CD4-positive, alpha-beta T cell (primary cell): ENCODE measurements at regions not wholly inside any gene's neighbourhood (a gene's known extent, or its start where the extent isn't known, plus 50 kb on each side); places are given as distances from the start of the nearest gene placed in this dataset.

Experiments
- ATAC-seq: fragments of 200-7000 bp; cut with Tn5 transposase; one replicate; pipeline ENCODE4 v1.10.0; 2022; ENCODE audit warnings: mild to moderate bottlenecking; ENCODE audit not compliant: poor library complexity
- CTCF ChIA-PET: fragments of 350-600 bp; sonication (Branson Sonifier 250); formaldehyde crosslinking; loops from one replicate; lab custom pipeline; 2021; ENCODE audit warnings: antibody characterized with exemption, inconsistent platforms; lab: Charles Lee
- POLR2A ChIA-PET: fragments of 350-600 bp; sonication (Branson Sonifier 250); formaldehyde crosslinking; loops from one replicate; lab custom pipeline; 2021; ENCODE audit warnings: antibody characterized with exemption, inconsistent platforms; lab: Charles Lee
- DNase-seq, 14 experiments: peaks; one replicate each; pipeline ENCODE4 v3.0.0-alpha.2; 2013 to 2020; ENCODE audit warnings: mixed read lengths in 2 of 14
- H3K27ac ChIP-seq, 2 donors: one replicate each; pipeline versions ENCODE4 v1.5.1 to v1.7.0; 2013; ENCODE audit warnings: low read length in 2 of 2, low read depth in 1 of 2, mild to moderate bottlenecking in 1 of 2
- H3K27me3 ChIP-seq, 2 experiments: 1 replicate in 1 of 2; 2 replicates in 1 of 2; pipeline versions ENCODE4 v1.6.1 to v1.7.0; 2013; ENCODE audit warnings: low read length in 2 of 2, control low read depth in 1 of 2, mild to moderate bottlenecking in 1 of 2, moderate library complexity in 1 of 2; ENCODE audit not compliant: insufficient read depth in 2 of 2, control insufficient read depth in 1 of 2
- H3K36me3 ChIP-seq: one replicate; pipeline ENCODE4 v1.6.1; 2013; ENCODE audit warnings: low read length, control low read depth; ENCODE audit not compliant: insufficient read depth
- H3K4me1 ChIP-seq: one replicate; pipeline ENCODE4 v1.6.1; 2013; ENCODE audit warnings: low read length, control low read depth; ENCODE audit not compliant: insufficient read depth
- H3K4me3 ChIP-seq: one replicate; pipeline ENCODE4 v1.5.1; 2013; ENCODE audit warnings: mild to moderate bottlenecking, low read length, moderate library complexity
- H3K9me3 ChIP-seq, 2 experiments: 1 replicate in 1 of 2; 2 replicates in 1 of 2; pipeline versions ENCODE4 v1.6.1 to v1.7.0; 2013; ENCODE audit warnings: low read length in 2 of 2, mild to moderate bottlenecking in 2 of 2, control low read depth in 1 of 2, moderate library complexity in 1 of 2; ENCODE audit not compliant: control insufficient read depth in 1 of 2, insufficient read depth in 1 of 2
- H3K27ac Mint-ChIP-seq: one replicate; pipeline ENCODE4 v1.8.0; 2020; ENCODE audit warnings: mixed read lengths
- H3K27me3 Mint-ChIP-seq: one replicate; pipeline ENCODE4 v1.8.0; 2021; ENCODE audit warnings: mixed read lengths
- H3K36me3 Mint-ChIP-seq: one replicate; pipeline ENCODE4 v1.8.0; 2021; ENCODE audit warnings: low read depth, mixed read lengths
- H3K4me1 Mint-ChIP-seq: one replicate; pipeline ENCODE4 v1.8.0; 2021; ENCODE audit warnings: low read depth, mixed read lengths
- H3K4me3 Mint-ChIP-seq: one replicate; pipeline ENCODE4 v1.8.0; 2020; ENCODE audit warnings: mild to moderate bottlenecking, mixed read lengths
- H3K9me3 Mint-ChIP-seq: one replicate; pipeline ENCODE4 v1.8.0; 2020; ENCODE audit warnings: mixed read lengths
- CTCF ChIP-seq: fragments of 200-600 bp; IDR thresholded peaks from one replicate; pipeline ENCODE4 v1.8.0; 2022; ENCODE audit warnings: antibody characterized with exemption, mild to moderate bottlenecking
- intact Hi-C, 2 experiments: fragments of 100-400 bp; cut with DNase I in 1 of 2; cut with micrococcal nuclease in 1 of 2; formaldehyde crosslinking; loops; one replicate each; pipeline versions ENCODE4 v1.15.1 to v1.9.0; 2023 to 2025; cut with DNase I, micrococcal nuclease

GRCh38 chr10:130338636-130339024, 202.4 kb downstream of the GLRX3 start:
- H3K4me1 Mint-ChIP-seq = no peaks in the 10 kb centered on the region
- Histone ChIP-seq H3K36me3 (no peaks in the 10 kb centered on the region), H3K4me1 (no peaks in the 10 kb centered on the region), H3K9me3 (peaks cover 0 to 47% of the 10 kb centered on the region in 2 experiments), H3K27me3 (peaks cover 0 to 4% of the 10 kb centered on the region in 2 experiments), H3K27ac (no peak overlapping the region), H3K4me3 (no peak overlapping the region)
- no peaks in the 10 kb centered on the region for H3K9me3 Mint-ChIP-seq
- intact Hi-C loops = no loop called here
- H3K36me3 Mint-ChIP-seq = no peaks in the 10 kb centered on the region
- ATAC-seq (no peak), DNase-seq (no peak)
- ChIA-PET CTCF (no interaction called here), POLR2A (no interaction called here)
- no peak overlapping the region for H3K4me3 Mint-ChIP-seq
- TF ChIP-seq CTCF = no peak
- peaks cover 49% of the 10 kb centered on the region for H3K27me3 Mint-ChIP-seq
- H3K27ac Mint-ChIP-seq = no peak overlapping the region

GRCh38 chr10:130339091-130339490, 202.9 kb downstream of the GLRX3 start:
- Mint-ChIP-seq H3K36me3 (no peaks in the 10 kb centered on the region), H3K27me3 (peaks cover 49% of the 10 kb centered on the region), H3K27ac (no peak overlapping the region), H3K4me3 (no peak overlapping the region), H3K4me1 (no peaks in the 10 kb centered on the region), H3K9me3 (no peaks in the 10 kb centered on the region)
- H3K4me3 ChIP-seq = no peak overlapping the region
- no peak for ATAC-seq
- DNase-seq = no peak
- H3K4me1 ChIP-seq = no peaks in the 10 kb centered on the region
- H3K27me3 ChIP-seq = peaks cover 0 to 4% of the 10 kb centered on the region in 2 experiments
- H3K9me3 ChIP-seq = peaks cover 0 to 47% of the 10 kb centered on the region in 2 experiments
- H3K27ac ChIP-seq = no peak overlapping the region
- CTCF ChIA-PET = no interaction called here
- POLR2A ChIA-PET = no interaction called here
- no peak for TF ChIP-seq CTCF
- no peaks in the 10 kb centered on the region for H3K36me3 ChIP-seq
- intact Hi-C loops = no loop called here

- ChIA-PET CTCF (no interaction called here), POLR2A (no interaction called here)
- H3K4me1 ChIP-seq = no peaks in the 10 kb centered on the region
- Mint-ChIP-seq H3K36me3 (no peaks in the 10 kb centered on the region), H3K4me3 (no peak overlapping the region), H3K27ac (no peak overlapping the region), H3K9me3 (no peaks in the 10 kb centered on the region), H3K27me3 (peaks cover 49% of the 10 kb centered on the region), H3K4me1 (no peaks in the 10 kb centered on the region)
- H3K27ac ChIP-seq = no peak overlapping the region
- H3K27me3 ChIP-seq = peaks cover 0 to 4% of the 10 kb centered on the region in 2 experiments
- H3K36me3 ChIP-seq = no peaks in the 10 kb centered on the region
- DNase-seq (no peak), ATAC-seq (no peak)
- peaks cover 0 to 41% of the 10 kb centered on the region in 2 experiments for H3K9me3 ChIP-seq
- no peak for TF ChIP-seq CTCF
- H3K4me3 ChIP-seq = no peak overlapping the region
- intact Hi-C loops = loop anchor here in 1 of 2 experiments (2.0 kb wide), 1 partner anchor 57 kb away; no protein-coding TSS in a partner anchor
These were observed 203.7 kb downstream of the GLRX3 start for GRCh38 chr10:130339911-130340310.
